ENCODE measurements at regions not wholly inside any gene's neighbourhood (a gene's known extent, or its start where the extent isn't known, plus 50 kb on each side); places are given as distances from the start of the nearest gene placed in this dataset.

GRCh38 chr10:45147000-45147399 lies 146.3 kb downstream of the ZNF22 start:
- Histone ChIP-seq H3K9ac (ENCODE audit: low read length) (no peak overlapping the region), H3K27me3 (ENCODE audit: low read length) (peaks cover 58% of the 10 kb centered on the region), H3F3A (ENCODE audit: low read length, unreplicated experiment) (no peaks in the 10 kb centered on the region), H3K36me3 (ENCODE audit: low read depth, low read length) (no peaks in the 10 kb centered on the region), H3K4me1 (ENCODE audit: insufficient read depth, low read length) (no peaks in the 10 kb centered on the region), H4K20me1 (ENCODE audit: low read length) (no peaks in the 10 kb centered on the region), H3K9me3 (ENCODE audit: low read length) (no peaks in the 10 kb centered on the region), H3K4me3 (ENCODE audit: low read length) (no peak overlapping the region), H3K4me2 (ENCODE audit: low read length) (no peak overlapping the region), H3K9me2 (replicated peaks; ENCODE audit: low read length) (no peaks in the 10 kb centered on the region), H2AFZ (ENCODE audit: low read length) (no peak overlapping the region), H3K79me2 (ENCODE audit: low read length) (no peaks in the 10 kb centered on the region), H3K27ac (ENCODE audit: low read length) (no peak overlapping the region)
- intact Hi-C loops (cut with micrococcal nuclease) = no loop called here
- no TSS peak for BruUV-seq (replicated peaks)
- TF ChIP-seq EZH2phosphoT487 (IDR thresholded peaks at IDR 0.05; ENCODE audit: borderline replicate concordance, low read length) (no peak), CTCF (conservative IDR thresholded peaks at IDR 0.05; ENCODE audit: low read depth, low read length) (no peak), EZH2 (IDR thresholded peaks at IDR 0.05; ENCODE audit: low read length, unreplicated experiment) (no peak)
- ChIA-PET CTCF (no interaction called here), POLR2A (ENCODE audit: unreplicated experiment) (no interaction called here)
- no peak for DNase-seq
- ATAC-seq = no peak

- no peak overlapping the region for H3K9ac ChIP-seq (ENCODE audit: low read length)
- no peak overlapping the region for H2AFZ ChIP-seq (ENCODE audit: low read length)
- no peaks in the 10 kb centered on the region for H3F3A ChIP-seq (ENCODE audit: low read length, unreplicated experiment)
- ChIA-PET CTCF (no interaction called here), POLR2A (ENCODE audit: unreplicated experiment) (no interaction called here)
- BruUV-seq (replicated peaks) = no TSS peak
- intact Hi-C loops (cut with micrococcal nuclease) = no loop called here
- H3K27me3 ChIP-seq (ENCODE audit: low read length) = peaks cover 61% of the 10 kb centered on the region
- no peaks in the 10 kb centered on the region for H4K20me1 ChIP-seq (ENCODE audit: low read length)
- no peak for TF ChIP-seq EZH2phosphoT487 (IDR thresholded peaks at IDR 0.05; ENCODE audit: borderline replicate concordance, low read length)
- TF ChIP-seq CTCF (conservative IDR thresholded peaks at IDR 0.05; ENCODE audit: low read depth, low read length) = no peak
- no peak for TF ChIP-seq EZH2 (IDR thresholded peaks at IDR 0.05; ENCODE audit: low read length, unreplicated experiment)
- no peak overlapping the region for H3K4me3 ChIP-seq (ENCODE audit: low read length)
- no peak for DNase-seq
- no peaks in the 10 kb centered on the region for H3K79me2 ChIP-seq (ENCODE audit: low read length)
- ATAC-seq = no peak
- no peaks in the 10 kb centered on the region for H3K9me2 ChIP-seq (replicated peaks; ENCODE audit: low read length)
- H3K27ac ChIP-seq (ENCODE audit: low read length) = no peak overlapping the region
- no peaks in the 10 kb centered on the region for H3K9me3 ChIP-seq (ENCODE audit: low read length)
- H3K4me1 ChIP-seq (ENCODE audit: insufficient read depth, low read length) = no peaks in the 10 kb centered on the region
- H3K4me2 ChIP-seq (ENCODE audit: low read length) = no peak overlapping the region
- no peaks in the 10 kb centered on the region for H3K36me3 ChIP-seq (ENCODE audit: low read depth, low read length)
These were observed 150.3 kb downstream of the ZNF22 start for GRCh38 chr10:45150997-45151396.

DNA sequence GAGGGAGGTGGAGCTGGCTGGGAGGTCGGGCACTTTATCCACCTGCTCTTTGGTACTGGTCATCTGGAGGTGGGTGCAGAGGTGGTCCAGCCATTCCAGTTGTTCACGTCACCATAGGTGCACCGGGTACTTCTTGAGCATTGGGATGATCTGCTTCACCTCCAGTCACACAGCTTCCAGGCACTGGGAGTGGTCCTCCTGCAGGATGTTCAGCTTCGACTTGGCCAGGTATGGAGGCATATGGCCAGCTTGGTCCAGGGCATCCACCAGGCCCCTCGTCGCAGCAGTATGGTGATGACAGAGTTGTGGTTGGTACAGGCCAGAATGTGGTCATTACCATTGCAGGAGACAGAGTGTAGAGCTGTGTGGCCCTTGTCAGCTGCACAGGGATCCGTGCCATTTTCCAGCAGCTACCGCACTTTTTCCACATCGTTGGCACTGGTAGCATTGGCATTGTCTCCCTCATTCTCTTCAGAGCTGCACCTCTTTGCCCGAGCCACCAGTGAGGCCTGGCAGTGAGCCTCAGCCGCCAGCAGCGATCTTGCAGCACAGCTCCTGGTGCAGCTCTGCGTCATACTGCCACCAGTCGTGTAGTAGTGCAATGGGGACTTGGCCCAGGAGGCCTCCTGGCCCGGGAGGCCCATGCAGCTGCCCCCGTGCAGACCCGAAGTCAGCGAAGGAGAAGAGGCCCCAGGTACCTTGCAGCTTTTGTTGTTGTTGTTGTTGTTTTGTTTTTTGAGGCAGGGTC lies 150.9 kb downstream of the ZNF22 start:
- POLR2A ChIA-PET (ENCODE audit: unreplicated experiment) = no interaction called here
- intact Hi-C loops (cut with micrococcal nuclease) = no loop called here
- Histone ChIP-seq H3K9ac (ENCODE audit: low read length) (no peak overlapping the region), H3K27me3 (ENCODE audit: low read length) (peaks cover 66% of the 10 kb centered on the region), H3K36me3 (ENCODE audit: low read depth, low read length) (no peaks in the 10 kb centered on the region), H2AFZ (ENCODE audit: low read length) (no peak overlapping the region), H3K4me1 (ENCODE audit: insufficient read depth, low read length) (no peaks in the 10 kb centered on the region), H3K9me2 (replicated peaks; ENCODE audit: low read length) (no peaks in the 10 kb centered on the region), H3K27ac (ENCODE audit: low read length) (no peak overlapping the region), H3K79me2 (ENCODE audit: low read length) (no peaks in the 10 kb centered on the region), H3K4me2 (ENCODE audit: low read length) (no peak overlapping the region), H3K4me3 (ENCODE audit: low read length) (no peak overlapping the region), H3K9me3 (ENCODE audit: low read length) (no peaks in the 10 kb centered on the region), H4K20me1 (ENCODE audit: low read length) (no peaks in the 10 kb centered on the region), H3F3A (ENCODE audit: low read length, unreplicated experiment) (no peaks in the 10 kb centered on the region)
- ATAC-seq (no peak), DNase-seq (no peak)
- TF ChIP-seq EZH2phosphoT487 (IDR thresholded peaks at IDR 0.05; ENCODE audit: borderline replicate concordance, low read length) (no peak), EZH2 (IDR thresholded peaks at IDR 0.05; ENCODE audit: low read length, unreplicated experiment) (no peak), CTCF (conservative IDR thresholded peaks at IDR 0.05; ENCODE audit: low read depth, low read length) (no peak)
- CTCF ChIA-PET = no interaction called here
- no TSS peak for BruUV-seq (replicated peaks)

Measured in PC-3 (cell line).